ENCODE measurements at regions not wholly inside any gene's neighbourhood (a gene's known extent, or its start where the extent isn't known, plus 50 kb on each side); places are given as distances from the start of the nearest gene placed in this dataset.

GRCh38 chr2:60659026-60659425, 97.0 kb upstream of the PAPOLG start:
- H3K27me3 ChIP-seq (ENCODE audit: control insufficient read depth, insufficient read depth, low read length): peaks cover 1% of the 10 kb centered on the region

DNA sequence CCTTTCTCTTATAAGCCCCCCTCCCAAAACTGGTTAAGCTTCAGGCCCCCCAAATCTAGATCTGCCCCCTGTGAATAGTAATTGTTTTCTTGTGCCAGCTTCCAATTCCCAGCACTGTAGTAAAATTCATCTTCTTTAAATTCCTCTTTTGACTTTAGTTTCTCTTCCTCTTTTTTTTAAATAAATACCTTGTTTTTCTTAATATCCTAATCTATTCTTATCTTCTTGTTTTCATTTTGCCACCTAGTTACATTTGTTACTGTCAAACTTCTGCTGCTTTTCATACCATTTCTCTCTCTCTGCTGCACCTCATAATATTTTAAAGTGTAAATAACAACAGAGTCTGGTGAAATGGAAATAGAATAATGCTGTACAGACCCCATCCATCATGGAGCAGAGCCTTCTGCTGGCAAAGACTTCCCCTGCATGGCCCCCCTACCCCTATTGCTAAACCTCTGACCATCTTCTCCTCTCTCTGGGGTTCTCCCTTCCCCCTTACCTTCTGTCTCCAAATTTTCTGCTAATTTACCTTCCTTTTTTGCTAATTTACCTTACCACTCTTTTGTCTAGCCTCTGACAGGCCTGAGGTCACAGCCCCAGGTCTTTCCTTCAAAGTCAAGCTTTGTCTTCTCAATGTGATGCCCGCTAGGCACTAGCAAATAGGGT, 94.9 kb upstream of the PAPOLG start:
- FAIRE-seq (no peak), DNase-seq (ENCODE audit: low read depth) (no peak)
- TF ChIP-seq, protein P1, sequence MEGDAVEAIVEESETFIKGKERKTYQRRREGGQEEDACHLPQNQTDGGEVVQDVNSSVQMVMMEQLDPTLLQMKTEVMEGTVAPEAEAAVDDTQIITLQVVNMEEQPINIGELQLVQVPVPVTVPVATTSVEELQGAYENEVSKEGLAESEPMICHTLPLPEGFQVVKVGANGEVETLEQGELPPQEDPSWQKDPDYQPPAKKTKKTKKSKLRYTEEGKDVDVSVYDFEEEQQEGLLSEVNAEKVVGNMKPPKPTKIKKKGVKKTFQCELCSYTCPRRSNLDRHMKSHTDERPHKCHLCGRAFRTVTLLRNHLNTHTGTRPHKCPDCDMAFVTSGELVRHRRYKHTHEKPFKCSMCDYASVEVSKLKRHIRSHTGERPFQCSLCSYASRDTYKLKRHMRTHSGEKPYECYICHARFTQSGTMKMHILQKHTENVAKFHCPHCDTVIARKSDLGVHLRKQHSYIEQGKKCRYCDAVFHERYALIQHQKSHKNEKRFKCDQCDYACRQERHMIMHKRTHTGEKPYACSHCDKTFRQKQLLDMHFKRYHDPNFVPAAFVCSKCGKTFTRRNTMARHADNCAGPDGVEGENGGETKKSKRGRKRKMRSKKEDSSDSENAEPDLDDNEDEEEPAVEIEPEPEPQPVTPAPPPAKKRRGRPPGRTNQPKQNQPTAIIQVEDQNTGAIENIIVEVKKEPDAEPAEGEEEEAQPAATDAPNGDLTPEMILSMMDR (IDR thresholded peaks at IDR 0.05; ENCODE audit: insufficient read depth, low read length, severe bottlenecking): no peak
- no peaks in the 10 kb centered on the region for H3K27me3 ChIP-seq (ENCODE audit: control insufficient read depth, insufficient read depth, low read length)
- H3K36me3 ChIP-seq (ENCODE audit: control insufficient read depth, insufficient read depth, low read length): no peaks in the 10 kb centered on the region
- H3K4me3 ChIP-seq (ENCODE audit: low read depth, low read length): no peak overlapping the region

More at GRCh38 chr2:60659026-60659425, 97.0 kb upstream of the PAPOLG start:
- Histone ChIP-seq H3K4me3 (ENCODE audit: low read depth, low read length) (no peak overlapping the region), H3K36me3 (ENCODE audit: control insufficient read depth, insufficient read depth, low read length) (no peaks in the 10 kb centered on the region)
- FAIRE-seq (no peak), DNase-seq (ENCODE audit: low read depth) (no peak)
- TF ChIP-seq, protein P1 (IDR thresholded peaks at IDR 0.05; ENCODE audit: insufficient read depth, low read length, severe bottlenecking): no peak

DNA sequence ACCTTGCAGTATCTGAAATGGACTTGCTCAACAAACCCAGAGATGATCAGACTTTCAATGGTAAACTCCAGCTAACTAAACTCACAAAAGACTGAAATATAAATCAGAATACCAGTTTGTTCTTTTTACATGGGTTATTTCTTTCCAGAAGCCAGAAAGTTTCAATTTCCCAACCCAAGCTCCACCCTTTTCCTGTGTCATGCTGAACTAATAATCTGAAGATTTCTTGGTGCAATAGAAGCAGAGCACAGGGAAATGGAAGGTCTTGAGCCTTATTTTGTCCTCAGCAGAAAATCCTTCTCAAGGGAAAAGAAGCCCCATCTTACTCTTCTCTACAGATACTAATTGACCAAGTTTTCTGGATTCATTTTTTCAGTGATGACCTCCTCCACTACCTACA, 93.3 kb upstream of the PAPOLG start:
- DNase-seq (ENCODE audit: low read depth): no peak
- no peaks in the 10 kb centered on the region for H3K27me3 ChIP-seq (ENCODE audit: control insufficient read depth, insufficient read depth, low read length)
- no peak for FAIRE-seq
- TF ChIP-seq, protein P1 (IDR thresholded peaks at IDR 0.05; ENCODE audit: insufficient read depth, low read length, severe bottlenecking): no peak
- H3K36me3 ChIP-seq (ENCODE audit: control insufficient read depth, insufficient read depth, low read length): no peaks in the 10 kb centered on the region
- no peak overlapping the region for H3K4me3 ChIP-seq (ENCODE audit: low read depth, low read length)

GRCh38 chr2:60671966-60672365, 84.1 kb upstream of the PAPOLG start:
- H3K4me3 ChIP-seq (ENCODE audit: low read depth, low read length): no peak overlapping the region
- DNase-seq (ENCODE audit: low read depth) (no peak), FAIRE-seq (no peak)
- TF ChIP-seq, protein P1 (IDR thresholded peaks at IDR 0.05; ENCODE audit: insufficient read depth, low read length, severe bottlenecking): no peak
- H3K27me3 ChIP-seq (ENCODE audit: control insufficient read depth, insufficient read depth, low read length): no peaks in the 10 kb centered on the region
- no peaks in the 10 kb centered on the region for H3K36me3 ChIP-seq (ENCODE audit: control insufficient read depth, insufficient read depth, low read length)

- DNase-seq (ENCODE audit: low read depth) (peak; percentile 63), FAIRE-seq (no peak)
- TF ChIP-seq, protein P1 (IDR thresholded peaks at IDR 0.05; ENCODE audit: insufficient read depth, low read length, severe bottlenecking): peak; percentile 99
- H3K4me3 ChIP-seq (ENCODE audit: low read depth, low read length): no peak overlapping the region
- H3K36me3 ChIP-seq (ENCODE audit: control insufficient read depth, insufficient read depth, low read length): no peaks in the 10 kb centered on the region
- H3K27me3 ChIP-seq (ENCODE audit: control insufficient read depth, insufficient read depth, low read length): peaks cover 8% of the 10 kb centered on the region
Observed at GRCh38 chr2:60674524-60675165, 81.4 kb upstream of the PAPOLG start.

Data from bronchial epithelial cell (primary cell).